SK-N-SH treated with all-trans-retinoic acid at 6 μM for 48 hours (cell line): ENCODE measurements at regions not wholly inside any gene's neighbourhood (a gene's known extent, or its start where the extent isn't known, plus 50 kb on each side); places are given as distances from the start of the nearest gene placed in this dataset.

ENCODE experiments used
- ATAC-seq: fragments of 200-7000 bp; cut with Tn5 transposase; 3 replicates; pipeline ENCODE4 v1.9.1; 2020; ENCODE audit warnings: mild to moderate bottlenecking, moderate library complexity
- ARNTL ChIP-seq: fragments of 450-650 bp; formaldehyde crosslinking; IDR thresholded peaks from 2 replicates; pipeline ENCODE4 v1.5.0; 2020; ENCODE audit warnings: low read depth, mild to moderate bottlenecking, moderate library complexity, borderline replicate concordance
- BACH2 ChIP-seq: fragments of 250-450 bp; sonication (Bioruptor Pico); IDR thresholded peaks from 2 replicates; pipeline ENCODE4 v1.9.0; 2021; ENCODE audit warnings: mild to moderate bottlenecking, borderline replicate concordance
- CREB5 ChIP-seq: fragments of 250-450 bp; sonication (Bioruptor Pico); IDR thresholded peaks from 2 replicates; pipeline ENCODE4 v1.5.1; 2020; ENCODE audit warnings: low read depth, mild to moderate bottlenecking, moderate library complexity
- CSRNP3 ChIP-seq: fragments of 250-450 bp; sonication (Bioruptor Pico); IDR thresholded peaks from 2 replicates; pipeline ENCODE4 v1.5.1; 2021; ENCODE audit warnings: mild to moderate bottlenecking, moderate library complexity
- ESRRG ChIP-seq: fragments of 250-450 bp; sonication (Bioruptor Pico); IDR thresholded peaks from 2 replicates; pipeline ENCODE4 v1.6.1; 2021; ENCODE audit warnings: mild to moderate bottlenecking
- GLIS3 ChIP-seq: fragments of 250-450 bp; sonication (Bioruptor Pico); IDR thresholded peaks from 2 replicates; pipeline ENCODE4 v1.5.0; 2020; ENCODE audit warnings: mild to moderate bottlenecking, moderate library complexity
- ISL1 ChIP-seq: fragments of 250-450 bp; sonication (Bioruptor Pico); IDR thresholded peaks from 2 replicates; pipeline ENCODE4 v2.1.2; 2022; ENCODE audit warnings: mild to moderate bottlenecking, moderate library complexity
- OSR1 ChIP-seq: fragments of 250-450 bp; sonication (Bioruptor Pico); IDR thresholded peaks from 2 replicates; pipeline ENCODE4 v1.8.0; 2022; ENCODE audit warnings: moderate library complexity, mild to moderate bottlenecking, inconsistent platforms
- PATZ1 ChIP-seq: fragments of 250-450 bp; sonication (Bioruptor Pico); IDR thresholded peaks from 2 replicates; pipeline ENCODE4 v1.8.0; 2020; ENCODE audit warnings: mild to moderate bottlenecking, moderate library complexity, borderline replicate concordance
- PPARA ChIP-seq: fragments of 250-450 bp; sonication (Bioruptor Pico); IDR thresholded peaks from 2 replicates; pipeline ENCODE4 v1.5.0; 2020; ENCODE audit warnings: mild to moderate bottlenecking, borderline replicate concordance
- RARB ChIP-seq: fragments of 250-450 bp; sonication (Bioruptor Pico); IDR thresholded peaks from 2 replicates; pipeline ENCODE4 v1.8.0; 2021; ENCODE audit warnings: mild to moderate bottlenecking, moderate library complexity
- SNAI2 ChIP-seq: fragments of 250-450 bp; sonication (Bioruptor Pico); IDR thresholded peaks from 2 replicates; pipeline ENCODE4 v1.5.0; 2020; ENCODE audit warnings: mild to moderate bottlenecking, moderate library complexity
- TCF4 ChIP-seq: fragments of 250-450 bp; sonication (Bioruptor Pico); IDR thresholded peaks from 2 replicates; pipeline ENCODE4 v1.8.0; 2021; ENCODE audit warnings: mild to moderate bottlenecking, moderate library complexity, borderline replicate concordance
- TOX ChIP-seq: fragments of 250-450 bp; sonication (Bioruptor Pico); IDR thresholded peaks from 2 replicates; pipeline ENCODE4 v1.8.0; 2021; ENCODE audit warnings: mild to moderate bottlenecking, moderate library complexity, borderline replicate concordance
- TSHZ2 ChIP-seq: fragments of 250-450 bp; sonication (Bioruptor Pico); IDR thresholded peaks from 2 replicates; pipeline ENCODE4 v1.5.0; 2020; ENCODE audit warnings: mild to moderate bottlenecking, moderate library complexity
- ZC3H10 ChIP-seq: fragments of 250-450 bp; sonication (Bioruptor Pico); IDR thresholded peaks from 2 replicates; pipeline ENCODE4 v1.5.1; 2021; ENCODE audit warnings: mild to moderate bottlenecking, moderate library complexity
- ZFP3 ChIP-seq: fragments of 250-450 bp; sonication (Bioruptor Pico); IDR thresholded peaks from 2 replicates; pipeline ENCODE4 v1.5.0; 2020; ENCODE audit warnings: mild to moderate bottlenecking, moderate library complexity
- ZFP30 ChIP-seq: fragments of 450-650 bp; formaldehyde crosslinking; IDR thresholded peaks from 2 replicates; pipeline ENCODE4 v1.5.0; 2022; ENCODE audit warnings: mild to moderate bottlenecking, moderate library complexity
- ZNF565 ChIP-seq: fragments of 450-650 bp; formaldehyde crosslinking; conservative IDR thresholded peaks from 2 replicates; pipeline ENCODE4 v1.5.0; 2020; ENCODE audit warnings: low read depth, mild to moderate bottlenecking, moderate library complexity
- ZNF70 ChIP-seq: fragments of 450-650 bp; formaldehyde crosslinking; IDR thresholded peaks from 2 replicates; pipeline ENCODE4 v1.5.0; 2020; ENCODE audit warnings: mild to moderate bottlenecking, moderate library complexity
- ZNF8 ChIP-seq: fragments of 450-650 bp; formaldehyde crosslinking; IDR thresholded peaks from 2 replicates; pipeline ENCODE4 v1.5.0; 2020; ENCODE audit warnings: mild to moderate bottlenecking, moderate library complexity

- no peak for TF ChIP-seq ESRRG (CRISPR knock-in tag)
- no peak for TF ChIP-seq ZFP3
- TF ChIP-seq ISL1 (CRISPR knock-in tag): no peak
- no peak for TF ChIP-seq ZNF565 (CRISPR knock-in tag)
- no peak for TF ChIP-seq ZFP30
- TF ChIP-seq OSR1 (CRISPR knock-in tag): no peak
- no peak for TF ChIP-seq ARNTL (CRISPR knock-in tag)
- TF ChIP-seq PPARA (CRISPR knock-in tag): no peak
- TF ChIP-seq PATZ1 (CRISPR knock-in tag): no peak
- no peak for TF ChIP-seq CSRNP3 (CRISPR knock-in tag)
- TF ChIP-seq RARB (CRISPR knock-in tag): no peak
- TF ChIP-seq, all 23 proteins: peak for 0
- ATAC-seq: no peak
These were observed 683.5 kb downstream of the TMEM182 start for GRCh38 chr2:103445347-103445746.

- ATAC-seq: no peak
- TF ChIP-seq PATZ1 (CRISPR knock-in tag) (no peak), ZFP3 (no peak), ZNF70 (no peak), ZC3H10 (no peak), GLIS3 (CRISPR knock-in tag) (no peak), ARNTL (CRISPR knock-in tag) (no peak), BACH2 (no peak), ZFP30 (no peak), TCF4 (no peak), TSHZ2 (no peak), PPARA (CRISPR knock-in tag) (no peak), ESRRG (CRISPR knock-in tag) (no peak), TOX (no peak), ZNF565 (CRISPR knock-in tag) (no peak)
These were observed 686.7 kb downstream of the TMEM182 start for GRCh38 chr2:103448495-103448894.

- no peak for ATAC-seq
- no peak for TF ChIP-seq ISL1 (CRISPR knock-in tag)
These were observed 689.5 kb downstream of the TMEM182 start for GRCh38 chr2:103451283-103451682.

- TF ChIP-seq ZC3H10: no peak
- TF ChIP-seq SNAI2 (CRISPR knock-in tag): no peak
- TF ChIP-seq ZFP30: no peak
- TF ChIP-seq PPARA (CRISPR knock-in tag): no peak
- TF ChIP-seq ISL1 (CRISPR knock-in tag): no peak
- TF ChIP-seq CREB5: no peak
- no peak for TF ChIP-seq ZFP3
- no peak for TF ChIP-seq OSR1 (CRISPR knock-in tag)
- TF ChIP-seq ZNF8 (CRISPR knock-in tag): no peak
- no peak for TF ChIP-seq ZNF70
- TF ChIP-seq ESRRG (CRISPR knock-in tag): no peak
- TF ChIP-seq, all 23 proteins: peak for 0
- ATAC-seq: no peak
These were observed 697.5 kb downstream of the TMEM182 start for GRCh38 chr2:103459283-103459682.
